BJ (cell line): ENCODE measurements at regions not wholly inside any gene's neighbourhood (a gene's known extent, or its start where the extent isn't known, plus 50 kb on each side); places are given as distances from the start of the nearest gene placed in this dataset.

Source experiments
- CTCF ChIA-PET: fragments of 350-600 bp; formaldehyde crosslinking; extraction: SDS; loops from one replicate; lab custom pipeline; 2021; ENCODE audit warnings: antibody characterized with exemption, inconsistent platforms; lab: Yijun Ruan, JAX
- POLR2A ChIA-PET: fragments of 300-600 bp; sonication (Branson Sonifier 250); formaldehyde crosslinking; extraction: SDS; loops from one replicate; lab custom pipeline; 2021; ENCODE audit warnings: antibody characterized with exemption; lab: Charles Lee
- DNase-seq: peaks from one replicate; pipeline ENCODE4 v3.0.0-alpha.2; 2011; ENCODE audit warnings: low read depth
- H3K27me3 ChIP-seq: 2 replicates; pipeline ENCODE4 v1.6.0; 2011; ENCODE audit warnings: low read length; ENCODE audit not compliant: control insufficient read depth, insufficient read depth
- H3K36me3 ChIP-seq: 2 replicates; pipeline ENCODE4 v1.5.1; 2011; ENCODE audit warnings: low read length; ENCODE audit not compliant: control insufficient read depth, insufficient read depth
- H3K4me3 ChIP-seq: 2 replicates; pipeline ENCODE4 v1.5.1; 2011; ENCODE audit warnings: low read depth, mild to moderate bottlenecking, control low read depth, low read length
- TF ChIP-seq, protein P1 (sequence below): IDR thresholded peaks from 2 replicates; pipeline ENCODE4 v1.5.1; 2011; ENCODE audit warnings: low read depth, mild to moderate bottlenecking, control low read depth, inconsistent platforms, low read length, moderate library complexity; ENCODE audit not compliant: insufficient read depth

DNA sequence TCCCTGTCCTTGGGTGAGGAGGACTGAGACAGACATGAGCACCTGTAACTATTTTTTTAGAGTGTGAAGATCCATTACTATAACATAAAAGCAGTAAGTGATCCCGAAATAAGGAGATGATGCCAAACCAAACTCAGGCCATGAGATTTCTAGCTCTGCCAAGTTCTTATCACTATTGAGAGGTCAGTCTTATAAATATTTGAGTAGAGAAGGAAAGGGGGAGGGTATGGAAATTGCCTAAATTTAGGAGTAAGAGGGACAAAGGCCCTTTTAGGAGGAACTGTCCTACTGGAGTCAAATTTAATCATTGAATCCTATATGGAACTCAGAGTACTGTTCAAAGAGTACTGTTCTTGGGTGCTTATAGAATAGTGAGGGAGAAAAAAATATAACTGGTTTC is 326.9 kb upstream of the NAALADL2 start:
- no peaks in the 10 kb centered on the region for H3K36me3 ChIP-seq
- no peak for DNase-seq
- H3K4me3 ChIP-seq = no peak overlapping the region
- no peaks in the 10 kb centered on the region for H3K27me3 ChIP-seq
- ChIA-PET CTCF (no interaction called here), POLR2A (no interaction called here)
- TF ChIP-seq, protein P1, sequence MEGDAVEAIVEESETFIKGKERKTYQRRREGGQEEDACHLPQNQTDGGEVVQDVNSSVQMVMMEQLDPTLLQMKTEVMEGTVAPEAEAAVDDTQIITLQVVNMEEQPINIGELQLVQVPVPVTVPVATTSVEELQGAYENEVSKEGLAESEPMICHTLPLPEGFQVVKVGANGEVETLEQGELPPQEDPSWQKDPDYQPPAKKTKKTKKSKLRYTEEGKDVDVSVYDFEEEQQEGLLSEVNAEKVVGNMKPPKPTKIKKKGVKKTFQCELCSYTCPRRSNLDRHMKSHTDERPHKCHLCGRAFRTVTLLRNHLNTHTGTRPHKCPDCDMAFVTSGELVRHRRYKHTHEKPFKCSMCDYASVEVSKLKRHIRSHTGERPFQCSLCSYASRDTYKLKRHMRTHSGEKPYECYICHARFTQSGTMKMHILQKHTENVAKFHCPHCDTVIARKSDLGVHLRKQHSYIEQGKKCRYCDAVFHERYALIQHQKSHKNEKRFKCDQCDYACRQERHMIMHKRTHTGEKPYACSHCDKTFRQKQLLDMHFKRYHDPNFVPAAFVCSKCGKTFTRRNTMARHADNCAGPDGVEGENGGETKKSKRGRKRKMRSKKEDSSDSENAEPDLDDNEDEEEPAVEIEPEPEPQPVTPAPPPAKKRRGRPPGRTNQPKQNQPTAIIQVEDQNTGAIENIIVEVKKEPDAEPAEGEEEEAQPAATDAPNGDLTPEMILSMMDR = no peak

DNA sequence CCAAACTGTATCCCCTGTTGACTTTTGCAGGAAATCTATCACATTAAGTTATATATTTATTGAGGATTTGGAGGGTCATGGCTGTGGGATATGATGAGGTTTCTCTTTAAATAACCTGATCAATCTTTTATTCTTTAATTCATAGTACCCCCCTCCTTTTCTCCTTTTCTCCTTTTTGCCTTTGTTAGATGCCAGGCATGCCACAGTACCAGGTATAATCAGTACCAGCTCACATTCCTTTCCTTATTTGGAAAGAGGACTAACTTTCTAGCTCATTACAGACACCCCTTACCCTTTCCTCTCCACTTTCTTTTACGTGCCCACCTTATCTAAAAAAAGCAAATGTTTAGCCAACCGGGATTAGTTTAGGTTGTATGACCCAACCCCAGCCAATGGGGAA is 326.4 kb upstream of the NAALADL2 start:
- Histone ChIP-seq H3K4me3 (no peak overlapping the region), H3K27me3 (no peaks in the 10 kb centered on the region), H3K36me3 (no peaks in the 10 kb centered on the region)
- ChIA-PET CTCF (no interaction called here), POLR2A (interaction anchor here (0.7 kb wide), 2 partner anchors 15 to 91 kb away, joined by 8 to 10 read pairs; no protein-coding TSS in a partner anchor)
- TF ChIP-seq, protein P1 = no peak
- no peak for DNase-seq

DNA sequence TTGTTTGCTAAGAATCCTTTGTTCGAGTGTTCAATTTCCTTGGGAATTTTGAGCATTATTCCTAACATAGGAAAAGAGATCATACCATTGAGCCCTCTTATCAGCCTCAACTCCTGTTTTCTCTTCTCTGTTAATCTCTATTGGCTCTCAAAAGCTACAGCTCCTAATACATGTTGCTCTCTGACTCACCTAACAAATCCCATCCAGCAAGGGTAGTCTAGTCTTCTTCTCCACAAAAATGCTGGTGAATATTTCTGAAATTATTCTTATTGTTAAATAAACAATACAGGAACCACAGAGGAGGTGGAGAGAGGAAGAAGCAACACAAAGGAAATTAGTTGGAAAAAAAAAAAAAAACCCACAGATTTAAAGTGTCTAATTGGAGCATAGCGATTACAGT is 325.8 kb upstream of the NAALADL2 start:
- ChIA-PET CTCF (interaction anchor here (0.7 kb wide), 1 partner anchor 9 kb away, joined by 3 read pairs; no protein-coding TSS in a partner anchor), POLR2A (interaction anchor here (0.7 kb wide), 2 partner anchors 14 to 92 kb away, joined by 8 to 10 read pairs; no protein-coding TSS in a partner anchor)
- TF ChIP-seq, protein P1 = no peak
- no peak overlapping the region for H3K4me3 ChIP-seq
- no peaks in the 10 kb centered on the region for H3K27me3 ChIP-seq
- DNase-seq = peak; percentile 26
- no peaks in the 10 kb centered on the region for H3K36me3 ChIP-seq

DNA sequence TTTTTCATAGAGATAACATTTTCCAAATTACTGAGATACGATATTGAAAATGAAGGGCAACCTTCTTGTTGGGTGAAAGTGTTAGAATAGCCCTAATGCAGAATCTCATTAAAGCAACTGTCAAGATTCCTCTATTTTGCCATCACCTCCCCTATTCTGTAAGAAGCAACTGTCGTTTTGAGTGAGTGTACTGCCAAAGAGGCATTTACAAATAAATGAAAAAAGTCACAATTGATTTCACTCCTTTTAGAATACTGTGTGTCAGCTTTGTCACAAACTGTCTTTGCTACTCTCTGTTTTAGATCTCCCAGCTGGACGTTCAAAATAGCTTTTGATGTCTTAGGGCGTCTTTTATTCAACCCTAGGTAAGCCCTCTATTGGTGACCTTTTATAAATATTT is 322.8 kb upstream of the NAALADL2 start:
- no peak for DNase-seq
- TF ChIP-seq, protein P1 = no peak
- Histone ChIP-seq H3K27me3 (no peaks in the 10 kb centered on the region), H3K4me3 (no peak overlapping the region), H3K36me3 (no peaks in the 10 kb centered on the region)
- ChIA-PET CTCF (interaction anchor here (0.9 kb wide), 1 partner anchor 10 kb away, joined by 3 read pairs; no protein-coding TSS in a partner anchor), POLR2A (no interaction called here)

DNA sequence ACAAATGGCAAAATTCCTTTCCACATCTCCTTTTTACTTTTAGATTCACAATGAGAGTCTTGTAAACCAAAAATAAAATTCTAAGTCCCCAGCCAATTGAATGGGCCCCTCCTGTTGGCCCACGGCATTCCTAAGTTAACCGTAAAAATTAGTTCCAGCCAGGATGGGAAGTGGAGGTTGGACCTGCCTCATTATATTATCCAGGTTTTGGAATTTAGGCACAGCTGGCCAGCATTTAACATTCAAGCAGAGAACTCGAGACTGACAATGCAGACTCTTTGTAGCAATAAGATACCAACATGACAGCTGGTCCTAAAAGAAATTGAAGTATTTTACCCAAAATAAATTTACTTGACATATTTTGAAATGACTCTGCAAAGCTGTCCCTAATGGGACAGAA is 321.0 kb upstream of the NAALADL2 start:
- TF ChIP-seq, protein P1 = no peak
- H3K36me3 ChIP-seq = no peaks in the 10 kb centered on the region
- ChIA-PET POLR2A (no interaction called here), CTCF (no interaction called here)
- no peak for DNase-seq
- H3K4me3 ChIP-seq = no peak overlapping the region
- H3K27me3 ChIP-seq = no peaks in the 10 kb centered on the region
